Endothelial cell (in vitro differentiated cells): ENCODE measurements at regions not wholly inside any gene's neighbourhood (a gene's known extent, or its start where the extent isn't known, plus 50 kb on each side); places are given as distances from the start of the nearest gene placed in this dataset.
"Not testable (repeated sequence)": the region's sequence is repeated elsewhere in the genome, so short reads cannot be mapped to it uniquely, and the experiment has no call there.

Source experiments
- DNase-seq: peaks from one replicate; pipeline ENCODE4 v3.0.0; 2021; ENCODE audit warnings: low spot score
- H3K27ac Mint-ChIP-seq: one replicate; pipeline ENCODE4 v1.8.0; 2021; ENCODE audit warnings: mixed read lengths, inconsistent platforms; ENCODE audit not compliant: unreplicated experiment
- H3K27me3 Mint-ChIP-seq: one replicate; pipeline ENCODE4 v1.8.0; 2021; ENCODE audit warnings: mild to moderate bottlenecking, moderate library complexity, mixed read lengths, inconsistent platforms; ENCODE audit not compliant: unreplicated experiment
- H3K36me3 Mint-ChIP-seq: one replicate; pipeline ENCODE4 v1.8.0; 2021; ENCODE audit warnings: mild to moderate bottlenecking, low read depth, mixed read lengths, inconsistent platforms; ENCODE audit not compliant: unreplicated experiment
- H3K4me1 Mint-ChIP-seq: one replicate; pipeline ENCODE4 v1.8.0; 2021; ENCODE audit warnings: mild to moderate bottlenecking, mixed read lengths, inconsistent platforms; ENCODE audit not compliant: unreplicated experiment
- H3K4me3 Mint-ChIP-seq: one replicate; pipeline ENCODE4 v1.8.0; 2021; ENCODE audit warnings: mild to moderate bottlenecking, mixed read lengths, inconsistent platforms; ENCODE audit not compliant: unreplicated experiment
- H3K9me3 Mint-ChIP-seq: one replicate; pipeline ENCODE4 v1.8.0; 2021; ENCODE audit warnings: mixed read lengths, inconsistent platforms; ENCODE audit not compliant: unreplicated experiment
- CTCF ChIP-seq: fragments of 200-600 bp; sonication (generic); IDR thresholded peaks from one replicate; pipeline ENCODE4 v1.5.0; 2021; ENCODE audit warnings: antibody characterized with exemption; ENCODE audit not compliant: unreplicated experiment

GRCh38 chr6:100226811-100227210 is 232.8 kb upstream of the MCHR2 start:
- Mint-ChIP-seq H3K27me3 (peaks cover 1% of the 10 kb centered on the region), H3K9me3 (no peaks in the 10 kb centered on the region), H3K36me3 (no peaks in the 10 kb centered on the region), H3K27ac (no peak overlapping the region), H3K4me3 (no peak overlapping the region), H3K4me1 (peaks cover 10% of the 10 kb centered on the region)
- TF ChIP-seq CTCF = no peak
- no peak for DNase-seq

- not testable (repeated sequence) for H3K36me3 Mint-ChIP-seq, H3K27ac Mint-ChIP-seq, DNase-seq
These were observed 229.9 kb upstream of the MCHR2 start for GRCh38 chr6:100223952-100224351.

GRCh38 chr6:100220543-100220942 is 226.5 kb upstream of the MCHR2 start:
- H3K4me3 Mint-ChIP-seq = no peak overlapping the region
- no peaks in the 10 kb centered on the region for H3K9me3 Mint-ChIP-seq
- H3K4me1 Mint-ChIP-seq = no peaks in the 10 kb centered on the region
- no peak overlapping the region for H3K27ac Mint-ChIP-seq
- DNase-seq = no peak
- no peaks in the 10 kb centered on the region for H3K36me3 Mint-ChIP-seq
- peaks cover 1% of the 10 kb centered on the region for H3K27me3 Mint-ChIP-seq
- TF ChIP-seq CTCF = no peak

More at GRCh38 chr6:100223952-100224351, 229.9 kb upstream of the MCHR2 start:
- not testable (repeated sequence) for H3K4me3 Mint-ChIP-seq, H3K9me3 Mint-ChIP-seq, H3K27me3 Mint-ChIP-seq, H3K4me1 Mint-ChIP-seq

GRCh38 chr6:100217225-100218012 is 223.4 kb upstream of the MCHR2 start:
- no peak for TF ChIP-seq CTCF
- no peak for DNase-seq
- Mint-ChIP-seq H3K4me3 (no peak overlapping the region), H3K9me3 (no peaks in the 10 kb centered on the region), H3K27me3 (peaks cover 3% of the 10 kb centered on the region), H3K4me1 (no peaks in the 10 kb centered on the region), H3K36me3 (no peaks in the 10 kb centered on the region), H3K27ac (no peak overlapping the region)

GRCh38 chr6:100216760-100217159 is 222.7 kb upstream of the MCHR2 start:
- DNase-seq = no peak
- Mint-ChIP-seq H3K27me3 (peaks cover 2% of the 10 kb centered on the region), H3K9me3 (no peaks in the 10 kb centered on the region), H3K36me3 (no peaks in the 10 kb centered on the region), H3K4me3 (no peak overlapping the region), H3K4me1 (no peaks in the 10 kb centered on the region), H3K27ac (no peak overlapping the region)
- no peak for TF ChIP-seq CTCF
